Smooth muscle cell (in vitro differentiated cells): ENCODE measurements at regions not wholly inside any gene's neighbourhood (a gene's known extent, or its start where the extent isn't known, plus 50 kb on each side); places are given as distances from the start of the nearest gene placed in this dataset.

ENCODE experiments used
- DNase-seq: peaks from one replicate; lab custom pipeline; 2025; ENCODE audit not compliant: unreplicated experiment; lab: John Stamatoyannopoulos, UW
- H2AFZ ChIP-seq: fragments of 200-600 bp; sonication (generic); 2 replicates; pipeline ENCODE4 v1.6.0; 2016; ENCODE audit warnings: antibody characterized with exemption, low read depth, mild to moderate bottlenecking
- H3F3A ChIP-seq: fragments of 200-600 bp; sonication (generic); 2 replicates; pipeline ENCODE4 v1.6.0; 2017; ENCODE audit warnings: antibody characterized with exemption, low read depth
- H3K27ac ChIP-seq: fragments of 200-600 bp; sonication (generic); 2 replicates; pipeline ENCODE4 v1.5.1; 2016; ENCODE audit warnings: low read depth, mild to moderate bottlenecking
- H3K27me3 ChIP-seq: fragments of 200-600 bp; sonication (generic); 2 replicates; pipeline ENCODE4 v1.6.1; 2016; ENCODE audit warnings: low read depth, mild to moderate bottlenecking
- H3K36me3 ChIP-seq: fragments of 200-600 bp; sonication (generic); 2 replicates; pipeline ENCODE4 v1.5.1; 2016; ENCODE audit warnings: low read depth
- H3K4me1 ChIP-seq: fragments of 200-600 bp; sonication (generic); 2 replicates; pipeline ENCODE4 v1.5.1; 2016; ENCODE audit warnings: low read depth
- H3K4me2 ChIP-seq: fragments of 200-600 bp; sonication (generic); 2 replicates; pipeline ENCODE4 v1.6.0; 2016; ENCODE audit warnings: mild to moderate bottlenecking
- H3K4me3 ChIP-seq: fragments of 200-600 bp; sonication (generic); 2 replicates; pipeline ENCODE4 v1.5.1; 2016; ENCODE audit warnings: mild to moderate bottlenecking
- H3K79me2 ChIP-seq: fragments of 200-600 bp; sonication (generic); 2 replicates; pipeline ENCODE4 v1.6.0; 2016; ENCODE audit warnings: low read depth, mild to moderate bottlenecking
- H3K9ac ChIP-seq: fragments of 200-600 bp; sonication (generic); 2 replicates; pipeline ENCODE4 v1.6.0; 2016; ENCODE audit warnings: low read depth
- H3K9me3 ChIP-seq: fragments of 200-600 bp; sonication (generic); replicated peaks from 2 replicates; pipeline ENCODE4 v1.5.1; 2016; ENCODE audit warnings: low read depth
- H4K20me1 ChIP-seq: fragments of 200-600 bp; sonication (generic); 2 replicates; pipeline ENCODE4 v1.6.0; 2016; ENCODE audit warnings: low read depth
- CTCF ChIP-seq: fragments of 200-600 bp; sonication (generic); IDR thresholded peaks from 2 replicates; pipeline ENCODE4 v1.5.1; 2017; ENCODE audit warnings: borderline replicate concordance, mild to moderate bottlenecking, antibody characterized with exemption; ENCODE audit not compliant: insufficient read depth, poor library complexity, severe bottlenecking
- WGBS: methylation state at CpG from one replicate; pipeline ENCODE4 v1.1.7; 2016; ENCODE audit warnings: low lambda C conversion rate; 5-methylcytosine and 5-hydroxymethylcytosine counted together

- Histone ChIP-seq H3K27ac (peak overlapping the region; percentile 62), H3K4me3 (peak overlapping the region; percentile 66), H2AFZ (peak overlapping the region; percentile 94), H3K9ac (no peak overlapping the region), H3F3A (peaks cover 6% of the 10 kb centered on the region), H3K9me3 (no peaks in the 10 kb centered on the region), H3K79me2 (no peaks in the 10 kb centered on the region), H3K36me3 (no peaks in the 10 kb centered on the region), H4K20me1 (no peaks in the 10 kb centered on the region), H3K4me1 (peaks cover 14% of the 10 kb centered on the region), H3K4me2 (peak overlapping the region; percentile 89), H3K27me3 (peaks cover 11% of the 10 kb centered on the region)
- TF ChIP-seq CTCF: peak; percentile 93
- WGBS: 4% methylated on average over 60 of the region's 62 CpGs
- peak; percentile 87 for DNase-seq
Measured at GRCh38 chr15:92714477-92715401, 59.2 kb upstream of the FAM174B start.

- peak overlapping the region; percentile 94 for H2AFZ ChIP-seq
- DNase-seq: no peak
- 27% methylated on average over 7 of the region's 7 CpGs for WGBS
Measured at GRCh38 chr15:92715758-92716157, 60.2 kb upstream of the FAM174B start.

GRCh38 chr15:92719021-92719420 is 63.4 kb upstream of the FAM174B start:
- 84% methylated on average over 4 of the region's 4 CpGs for WGBS
- no peaks in the 10 kb centered on the region for H3K79me2 ChIP-seq
- DNase-seq: no peak
- peaks cover 14% of the 10 kb centered on the region for H3K4me1 ChIP-seq
- no peaks in the 10 kb centered on the region for H3K36me3 ChIP-seq
- H3K27ac ChIP-seq: no peak overlapping the region
- TF ChIP-seq CTCF: no peak
- H3K27me3 ChIP-seq: no peaks in the 10 kb centered on the region
- no peak overlapping the region for H2AFZ ChIP-seq
- H3K9ac ChIP-seq: no peak overlapping the region
- no peaks in the 10 kb centered on the region for H3K9me3 ChIP-seq
- H3F3A ChIP-seq: peaks cover 6% of the 10 kb centered on the region
- no peak overlapping the region for H3K4me2 ChIP-seq
- no peaks in the 10 kb centered on the region for H4K20me1 ChIP-seq
- H3K4me3 ChIP-seq: no peak overlapping the region

More at GRCh38 chr15:92715758-92716157, 60.2 kb upstream of the FAM174B start:
- Histone ChIP-seq H3K4me3 (no peak overlapping the region), H3F3A (peaks cover 6% of the 10 kb centered on the region), H3K36me3 (no peaks in the 10 kb centered on the region), H3K4me2 (peak overlapping the region; percentile 89), H4K20me1 (no peaks in the 10 kb centered on the region), H3K4me1 (peaks cover 14% of the 10 kb centered on the region), H3K27me3 (peaks cover 11% of the 10 kb centered on the region), H3K27ac (peak overlapping the region; percentile 62), H3K9me3 (no peaks in the 10 kb centered on the region), H3K79me2 (no peaks in the 10 kb centered on the region), H3K9ac (no peak overlapping the region)
- no peak for TF ChIP-seq CTCF
